ENCODE measurements at regions not wholly inside any gene's neighbourhood (a gene's known extent, or its start where the extent isn't known, plus 50 kb on each side); places are given as distances from the start of the nearest gene placed in this dataset.
"Not testable (repeated sequence)": the region's sequence is repeated elsewhere in the genome, so short reads cannot be mapped to it uniquely, and the experiment has no call there.

DNA sequence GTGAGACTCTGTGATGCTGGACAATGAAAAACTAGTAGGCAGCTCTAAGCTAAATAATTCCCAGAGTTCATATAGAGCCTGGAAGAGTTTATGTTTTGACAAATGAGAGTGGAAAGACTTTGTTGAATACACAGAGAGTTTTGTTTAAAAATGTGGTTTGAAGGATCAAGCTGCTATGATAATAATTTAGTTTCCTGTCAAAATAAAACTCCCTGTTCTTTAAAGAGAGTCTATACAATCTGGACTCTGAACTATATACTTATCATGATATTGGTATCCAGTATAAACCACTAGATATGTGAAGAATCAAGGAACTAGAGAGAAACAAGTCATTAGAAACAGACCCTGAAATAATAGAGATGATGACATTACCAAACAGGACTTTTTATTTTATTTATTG lies 158.6 kb downstream of the C4orf33 start:
- no peak for DNase-seq

DNA sequence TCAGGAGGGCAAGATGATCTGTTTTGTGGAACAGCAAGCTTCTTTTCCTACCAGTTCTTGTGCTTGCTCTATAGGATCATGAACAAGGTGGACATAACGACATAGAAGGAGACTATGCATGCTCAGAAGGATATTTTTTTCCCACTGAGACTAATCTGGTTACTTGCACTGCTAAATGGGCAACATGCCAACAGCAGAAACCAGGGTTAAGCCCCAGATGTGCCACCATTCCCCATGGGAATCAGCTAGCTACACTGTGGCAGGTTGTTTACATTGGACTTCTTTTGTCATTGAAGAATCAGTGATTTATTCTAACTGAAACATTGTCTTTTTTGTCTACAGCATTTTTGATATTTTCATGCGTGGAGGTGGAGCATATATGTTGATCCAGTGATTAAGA lies 165.6 kb downstream of the C4orf33 start:
- no peak for DNase-seq

DNA sequence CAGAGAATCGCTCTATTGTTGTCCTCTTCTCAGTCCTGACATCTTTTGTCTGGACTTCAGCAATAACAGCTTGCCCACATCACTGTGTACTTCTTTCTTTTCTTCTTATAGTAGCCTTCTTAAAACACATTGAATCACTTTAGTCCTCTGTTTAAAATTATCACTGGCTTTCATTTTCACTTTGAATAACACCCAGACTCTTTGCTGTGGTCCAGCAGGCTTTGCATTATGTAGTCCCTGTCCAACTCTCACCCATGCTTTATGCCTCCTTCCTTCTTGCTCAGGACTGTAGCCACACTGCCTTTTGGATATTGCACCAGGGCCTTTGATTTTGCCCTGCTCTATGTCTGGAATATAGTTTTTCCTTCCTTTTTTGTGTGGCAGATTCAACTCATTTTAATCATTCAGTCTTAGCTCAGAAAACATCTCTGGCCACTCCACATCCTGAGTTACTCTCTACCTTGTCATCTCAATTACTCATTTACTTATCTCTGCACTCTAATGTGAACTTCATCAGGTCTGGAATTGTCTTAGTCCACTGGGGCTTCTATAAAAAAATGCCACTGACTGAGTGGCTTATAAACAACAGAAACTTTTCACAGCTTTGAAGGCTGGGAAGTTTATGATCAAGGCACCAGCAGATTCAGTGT lies 168.2 kb downstream of the C4orf33 start:
- DNase-seq, result no peak

DNA sequence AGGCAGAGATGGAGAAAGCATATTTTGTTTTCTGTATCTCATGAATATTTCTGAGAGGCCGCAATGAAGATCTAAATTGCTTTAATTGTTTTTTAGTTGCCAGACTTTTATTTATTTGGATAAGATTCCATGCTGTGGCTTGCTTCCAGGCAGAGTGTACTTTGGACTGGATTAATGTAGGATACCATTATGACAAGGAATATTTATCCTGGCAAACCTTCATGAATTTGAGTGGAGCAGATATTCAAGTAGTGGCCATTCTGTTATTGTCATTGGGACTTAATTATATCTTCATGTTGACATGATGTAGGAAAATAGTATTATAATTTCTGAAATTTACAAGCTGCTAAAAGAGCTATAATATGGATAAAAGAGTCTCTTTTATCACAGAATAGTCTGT lies 182.9 kb downstream of the C4orf33 start:
- DNase-seq, result no peak

DNA sequence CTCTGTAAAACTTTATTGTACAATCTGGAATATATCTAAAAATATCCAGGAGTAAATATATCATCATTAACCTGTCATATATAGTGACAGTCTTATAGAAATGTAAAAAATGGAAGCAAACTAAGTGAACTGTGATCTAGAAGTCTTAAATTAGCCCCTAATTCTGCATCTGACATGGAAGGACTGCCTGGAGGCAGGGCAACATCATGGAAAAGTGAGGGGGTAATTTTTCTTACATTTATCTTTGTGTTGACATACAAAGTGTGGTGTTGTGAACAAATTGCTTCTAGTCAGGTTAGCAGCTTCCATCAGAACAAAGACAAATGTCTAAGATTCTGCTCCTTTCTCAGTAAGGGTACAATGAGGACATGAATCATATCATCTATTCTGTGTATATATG lies 186.3 kb downstream of the C4orf33 start:
- DNase-seq, result no peak

DNA sequence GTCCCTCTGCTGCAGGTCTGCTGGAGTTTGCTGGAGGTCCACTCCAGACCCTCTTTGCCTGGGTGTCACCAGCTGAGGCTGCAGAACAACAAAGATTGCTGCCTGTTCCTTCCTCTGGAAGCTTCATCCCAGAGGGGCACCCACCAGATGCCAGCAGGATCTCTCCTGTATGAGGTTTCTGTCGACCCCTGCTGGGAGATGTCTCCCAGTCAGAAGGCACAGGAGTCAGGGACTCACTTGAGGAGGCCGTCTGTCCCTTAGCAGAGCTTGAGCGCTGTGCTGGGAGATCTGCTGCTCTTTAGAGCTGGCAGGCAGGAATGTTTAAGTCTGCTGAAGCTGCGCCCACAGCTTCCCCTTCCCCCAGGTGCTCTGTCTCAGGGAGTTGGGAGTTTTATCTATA lies 196.2 kb downstream of the C4orf33 start:
- DNase-seq, result not testable (repeated sequence)

DNA sequence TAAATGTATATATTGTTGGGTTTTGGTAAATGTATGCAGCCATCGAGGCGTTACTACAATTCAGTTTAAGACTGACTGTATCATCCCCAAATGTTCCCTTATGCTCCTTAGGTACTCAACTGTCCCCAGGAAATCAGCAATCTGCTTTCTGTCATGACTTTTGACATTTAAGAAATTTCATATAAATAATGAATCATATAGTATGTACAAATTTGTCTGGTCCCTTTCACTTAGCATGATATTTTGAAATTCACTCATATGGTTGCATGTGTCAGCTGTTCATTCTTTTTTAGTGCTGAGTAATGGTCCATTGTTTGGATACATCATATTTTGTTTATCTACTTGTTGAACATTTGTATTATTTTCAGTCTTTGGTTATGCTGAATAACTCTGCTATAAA lies 218.8 kb downstream of the C4orf33 start:
- no peak for DNase-seq

DNA sequence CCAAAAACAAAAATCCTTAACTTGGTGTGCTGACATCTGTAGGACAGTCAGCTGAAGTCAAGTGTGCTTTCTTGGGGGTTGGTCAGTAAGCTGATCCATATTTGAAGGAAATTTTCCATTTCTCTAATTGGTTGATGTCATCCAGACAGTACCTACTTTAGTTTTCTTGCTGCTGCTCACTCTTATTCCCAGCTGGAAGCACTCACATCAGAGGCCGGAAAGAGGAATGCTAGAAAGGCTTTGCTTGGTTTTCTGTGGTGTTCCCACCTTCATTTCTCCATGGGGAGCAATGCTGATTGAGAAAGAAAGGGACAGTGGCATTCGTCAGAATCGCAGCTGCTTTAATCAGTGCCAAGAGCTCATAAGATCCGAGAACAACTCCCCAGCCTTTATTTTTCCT lies 227.0 kb downstream of the C4orf33 start:
- DNase-seq, result no peak

DNA sequence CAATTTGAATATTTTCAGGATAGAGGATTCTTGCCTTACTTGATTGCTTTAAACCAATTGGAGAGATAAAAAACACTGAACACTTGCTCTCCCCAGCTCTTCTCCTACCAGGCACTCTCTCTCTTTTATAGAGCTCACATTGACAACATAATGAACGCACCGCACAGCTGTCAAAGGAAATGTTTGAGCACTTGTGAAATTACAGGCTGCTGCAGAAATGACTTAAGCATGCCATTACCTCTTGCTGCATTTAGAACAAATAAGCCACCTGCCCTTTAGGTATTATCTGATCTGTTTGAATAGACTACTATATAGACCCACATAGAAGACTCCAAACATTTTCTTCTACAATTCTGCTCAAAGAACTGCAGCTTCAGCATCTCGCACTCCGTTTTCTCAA lies 227.7 kb downstream of the C4orf33 start:
- DNase-seq, result no peak

DNA sequence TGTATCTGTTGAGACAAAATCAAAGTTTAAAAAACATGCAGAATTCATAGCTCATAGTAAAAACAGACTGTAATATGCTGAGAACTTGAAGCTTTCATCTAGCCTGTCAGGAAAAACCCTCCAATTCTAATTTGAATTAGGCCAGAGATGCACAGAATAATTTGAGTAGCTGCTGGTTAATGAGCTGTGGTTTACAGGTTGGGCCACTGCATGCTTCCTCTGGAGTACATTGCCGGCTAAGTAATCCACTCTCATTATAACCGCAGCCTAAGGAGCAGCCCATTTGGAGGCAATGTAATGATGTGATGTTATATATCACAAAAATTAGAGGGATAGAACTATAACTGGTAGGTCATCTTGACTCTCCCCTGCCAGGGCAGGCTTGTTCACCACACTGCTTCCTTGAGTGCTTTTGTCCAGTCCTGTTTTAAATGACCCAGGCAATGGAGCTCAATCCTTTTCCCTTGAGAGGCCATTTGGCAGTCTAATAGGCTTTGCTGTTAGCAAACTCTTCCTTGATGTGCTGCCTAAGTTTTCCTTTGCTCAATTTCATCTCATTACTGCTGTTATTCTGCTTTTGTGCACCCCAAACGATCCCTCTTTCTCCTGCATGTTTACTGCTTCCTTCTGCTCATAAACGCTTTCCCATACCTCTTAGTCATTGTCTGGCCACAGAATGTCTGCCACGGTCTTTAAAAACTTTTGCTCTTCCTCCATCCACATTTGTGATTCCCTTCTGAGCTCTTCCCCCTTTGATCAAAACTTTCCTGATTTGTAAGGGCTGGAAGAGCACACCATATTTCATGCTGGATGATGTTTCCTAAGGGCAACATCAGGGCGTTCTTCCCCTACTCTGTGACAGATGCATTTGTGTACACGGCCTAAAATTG lies 230.9 kb downstream of the C4orf33 start:
- DNase-seq, result peak; percentile 13

DNA sequence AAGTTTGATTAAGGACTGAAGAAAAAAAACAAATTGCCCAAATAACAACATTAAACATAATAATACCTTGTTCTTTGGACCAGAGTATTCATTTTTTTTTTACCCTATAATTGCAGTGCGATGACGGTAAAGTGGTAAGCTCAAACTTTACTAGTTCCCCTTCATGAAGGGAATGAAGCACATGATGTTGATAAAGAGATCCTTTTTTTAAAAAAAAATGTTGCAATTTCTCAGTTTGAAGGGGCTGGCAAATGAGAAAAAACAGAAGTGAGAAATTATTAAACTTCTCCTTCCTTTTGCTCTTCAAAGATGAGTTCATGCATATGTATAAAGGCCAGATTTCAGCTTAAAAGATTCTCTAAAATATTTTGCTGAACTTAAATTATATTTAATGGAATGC lies 231.7 kb downstream of the C4orf33 start:
- no peak for DNase-seq

DNA sequence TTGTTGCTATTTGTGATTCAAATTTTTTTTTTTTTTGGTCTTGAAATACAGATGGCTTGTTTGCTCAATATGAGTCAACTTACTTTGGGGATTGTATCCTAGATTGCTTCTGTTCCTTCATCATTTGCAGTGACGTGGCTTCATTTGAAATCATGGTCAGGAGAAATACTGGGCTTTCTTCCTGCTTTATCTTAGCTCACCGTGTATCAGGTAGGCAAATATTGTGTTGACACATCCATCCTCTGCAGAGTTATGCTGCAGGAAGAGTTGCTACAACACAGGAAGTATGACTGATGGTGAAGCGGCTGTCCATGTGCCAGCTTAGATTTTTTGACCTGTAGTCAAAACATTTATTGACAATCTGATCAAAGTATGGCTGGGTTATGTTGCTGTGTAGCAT lies 232.2 kb downstream of the C4orf33 start:
- no peak for DNase-seq

DNA sequence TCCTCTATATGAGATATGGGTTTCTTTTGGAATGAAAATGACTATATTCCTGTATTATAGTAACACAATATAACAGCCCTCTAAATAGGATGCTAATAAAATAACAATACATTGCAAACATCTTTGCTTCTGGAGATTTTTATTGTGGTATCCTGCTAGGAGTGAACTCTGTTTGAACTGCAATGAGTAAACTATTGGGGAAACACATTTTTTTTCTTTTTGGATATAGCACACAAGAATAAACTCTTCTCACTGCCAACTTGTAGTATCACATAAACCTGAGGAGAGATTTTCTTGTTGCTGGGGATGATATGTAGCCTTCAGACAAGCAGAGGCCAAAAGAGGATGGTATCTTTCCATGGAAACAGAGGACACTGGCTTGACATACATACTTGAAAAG lies 238.2 kb downstream of the C4orf33 start:
- no peak for DNase-seq

DNA sequence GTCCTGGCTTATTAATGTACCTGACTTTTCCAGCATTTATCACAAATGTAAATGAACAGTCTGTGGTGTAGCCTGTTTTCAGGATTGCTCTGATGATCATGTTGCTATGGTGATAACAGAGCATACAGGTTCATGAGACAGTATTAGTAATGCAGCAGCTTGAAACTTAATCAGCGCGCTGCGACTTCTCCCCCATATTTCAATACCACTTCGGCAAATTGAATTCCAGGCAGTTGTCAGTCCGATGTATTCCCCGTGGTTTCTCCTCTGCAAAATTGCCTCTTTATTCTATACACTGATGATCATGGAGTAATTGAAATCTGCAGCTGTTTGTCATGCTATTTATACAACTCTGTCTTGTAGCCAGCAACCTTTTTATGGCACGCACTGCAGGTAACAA lies 239.3 kb downstream of the C4orf33 start:
- no peak for DNase-seq

DNA sequence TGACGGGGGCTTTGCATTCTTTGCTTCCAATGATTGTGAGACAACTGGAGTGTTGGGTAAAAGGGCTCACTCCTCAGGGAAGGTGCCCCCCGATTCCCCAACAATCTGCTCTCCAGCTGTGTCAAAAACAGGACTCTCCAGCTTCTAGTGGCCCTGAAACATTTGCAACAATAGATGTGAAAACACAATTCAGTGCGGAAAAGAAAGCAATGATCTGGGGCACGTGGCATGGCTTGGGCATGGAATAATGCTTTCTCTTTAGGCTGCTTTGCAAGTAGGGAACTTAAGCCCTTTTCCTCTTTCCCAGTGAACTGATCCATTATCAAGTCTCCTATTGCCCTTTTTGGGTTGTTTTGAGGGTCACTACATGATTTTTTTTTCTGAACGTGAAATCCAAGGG lies 239.9 kb downstream of the C4orf33 start:
- DNase-seq, result no peak

DNA sequence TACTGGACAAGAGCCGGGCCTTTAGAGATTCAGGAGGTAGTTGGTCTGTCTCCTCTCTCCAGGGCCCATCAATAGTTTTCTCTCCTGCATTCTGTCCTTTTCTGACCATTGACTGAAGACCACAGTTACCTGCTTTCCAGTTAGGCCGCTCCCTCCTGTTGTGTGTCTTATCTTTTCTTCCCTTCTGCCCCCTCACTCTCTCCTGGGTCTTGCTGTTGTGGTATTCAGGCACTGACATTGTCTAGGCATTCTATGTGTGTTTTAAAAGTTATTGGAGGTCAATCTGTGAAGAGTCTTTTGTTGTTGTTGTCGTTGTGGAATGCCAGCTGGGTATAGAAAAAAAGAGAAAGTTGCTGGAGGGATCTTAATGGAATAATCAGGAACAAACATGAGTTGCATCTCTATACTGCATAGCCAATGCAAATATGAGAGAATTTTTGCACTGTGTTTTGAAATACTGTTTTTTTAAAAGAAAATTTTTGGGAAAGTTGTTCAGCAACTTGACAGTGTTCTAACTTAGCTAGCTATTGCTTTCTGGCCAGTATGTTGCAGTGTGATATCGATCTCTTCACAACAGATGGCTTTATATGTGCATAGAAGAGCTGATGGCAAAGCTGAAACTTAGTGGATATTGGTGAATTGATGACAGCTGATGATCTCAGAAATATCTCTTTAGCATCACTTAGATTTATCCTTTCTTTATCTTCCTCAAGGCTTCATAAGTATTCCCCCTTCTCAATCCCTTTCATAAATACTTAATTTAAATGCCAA lies 240.7 kb downstream of the C4orf33 start:
- no peak for DNase-seq

DNA sequence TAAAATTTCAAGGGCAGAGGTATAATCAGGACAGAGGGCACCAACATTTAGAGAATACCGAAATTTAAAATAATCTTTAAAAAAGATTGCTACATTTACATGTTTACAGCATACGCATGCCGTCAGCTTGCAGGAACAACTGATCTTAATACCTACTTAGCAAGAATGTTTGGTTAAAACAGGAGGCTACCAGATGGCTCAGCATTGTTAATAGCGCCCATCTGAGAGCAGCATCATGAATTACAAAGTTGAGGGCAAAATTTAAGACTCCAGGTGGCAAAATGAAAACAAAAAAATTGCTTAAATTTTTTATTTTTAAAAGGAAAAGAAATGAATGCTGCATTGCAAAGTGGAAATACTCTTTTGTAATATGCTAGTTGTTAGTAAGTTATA lies 241.3 kb downstream of the C4orf33 start:
- DNase-seq, result no peak

DNA sequence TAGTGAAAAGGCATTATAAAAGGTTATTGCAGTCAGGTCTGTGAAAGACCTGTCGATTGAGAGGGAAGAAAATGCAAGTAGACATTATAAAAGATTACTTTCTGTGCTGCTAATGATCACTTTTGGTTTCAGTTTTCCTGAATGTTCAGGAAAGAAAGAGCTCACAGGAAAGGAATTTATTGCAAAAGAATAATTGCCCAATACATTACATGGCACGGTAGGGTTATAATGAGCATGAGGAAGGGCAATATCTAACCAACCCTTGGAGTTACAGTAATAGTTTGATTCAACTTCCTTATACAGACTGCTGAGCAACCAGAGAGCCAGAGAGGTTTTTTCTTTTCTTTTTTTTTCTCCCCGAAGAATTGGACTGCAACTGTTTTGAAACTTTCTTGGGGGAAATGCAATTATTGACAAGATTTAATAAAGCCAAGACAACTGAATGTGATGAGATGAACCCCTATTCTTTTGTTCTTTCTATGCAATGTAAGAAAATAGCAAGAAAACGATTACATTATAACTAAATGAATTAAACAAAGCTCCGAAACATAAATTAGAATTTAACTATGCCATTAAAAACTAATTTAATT lies 247.0 kb downstream of the C4orf33 start:
- DNase-seq, result no peak

DNA sequence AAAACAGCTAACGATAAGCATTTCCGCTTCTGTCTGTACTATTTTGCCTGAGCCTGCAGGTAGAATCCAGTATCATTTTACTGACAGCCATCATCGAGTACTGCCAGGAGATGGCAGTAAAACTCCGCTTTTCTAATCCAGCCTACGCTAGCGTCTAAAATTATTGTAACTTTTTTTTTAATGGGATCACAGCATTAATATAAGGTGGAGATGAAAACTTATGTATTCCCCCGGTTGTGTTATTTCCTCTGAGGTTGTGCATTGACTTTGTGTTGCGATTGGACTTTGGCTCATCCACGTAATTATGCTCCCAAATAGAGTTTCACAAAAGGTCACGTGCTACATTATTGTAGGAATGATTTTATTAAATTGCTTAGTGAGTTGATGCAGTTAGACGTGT lies 248.1 kb downstream of the C4orf33 start:
- DNase-seq, result peak; percentile 2

DNA sequence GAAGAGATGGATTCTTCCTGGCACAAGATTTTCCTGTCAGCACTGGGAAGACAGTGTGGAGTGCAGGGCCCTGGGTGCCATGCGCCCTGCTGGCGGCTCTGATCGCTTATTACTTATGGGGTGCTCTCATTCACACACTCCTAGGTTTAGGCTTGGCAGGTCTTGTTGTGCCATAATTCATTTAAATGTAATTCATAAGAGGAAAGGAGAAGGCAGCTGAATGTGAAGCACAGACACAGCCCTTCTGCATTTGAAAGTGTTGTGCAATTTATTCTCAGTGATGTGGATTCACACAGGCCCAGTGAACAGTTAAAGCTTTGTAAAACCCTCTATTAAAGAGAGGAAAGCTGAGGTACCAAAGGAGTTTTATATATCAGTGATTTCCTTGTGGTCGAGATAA lies 249.7 kb downstream of the C4orf33 start:
- no peak for DNase-seq

DNA sequence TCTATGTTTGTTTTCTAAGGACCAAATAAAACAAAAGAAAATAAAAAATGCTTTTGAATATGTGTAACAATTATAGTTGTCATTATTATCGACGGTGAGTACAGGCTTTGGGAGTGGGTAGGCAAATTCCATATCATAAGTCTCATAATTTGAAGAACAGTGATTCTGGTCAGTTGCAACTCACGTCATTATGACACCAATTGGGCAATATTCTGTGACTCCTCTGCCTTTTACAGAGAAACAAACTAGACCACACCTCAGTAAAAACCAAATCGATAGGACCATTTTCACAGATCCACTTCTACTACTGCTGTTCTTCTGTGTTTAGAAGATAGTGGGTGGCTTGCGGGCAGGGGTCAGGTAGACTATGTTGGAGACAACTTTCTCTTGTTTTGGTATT lies 250.1 kb downstream of the C4orf33 start:
- no peak for DNase-seq

DNA sequence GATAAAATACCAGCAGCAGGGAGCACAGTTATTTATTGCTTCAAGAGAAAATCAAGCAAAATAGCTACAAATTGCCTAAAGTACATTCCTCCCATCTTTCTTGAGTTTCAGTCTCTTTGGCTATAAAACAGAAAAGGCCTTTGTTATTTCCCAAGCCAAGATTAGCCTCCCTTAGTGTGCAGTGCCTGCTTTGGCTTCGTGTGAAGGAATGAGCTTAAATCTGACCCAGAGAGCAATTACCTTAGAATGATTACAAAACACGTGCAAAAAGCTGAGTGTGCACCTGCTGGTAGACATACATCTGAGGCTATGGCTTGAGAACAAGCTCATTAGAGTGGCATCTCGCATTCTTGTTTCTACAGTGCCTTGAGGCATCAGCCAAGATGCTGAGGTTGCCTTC lies 250.8 kb downstream of the C4orf33 start:
- DNase-seq, result no peak

Measured in NCI-H526 treated with DMSO at 0.1 percent for 48 hours (cell line).